CD4-positive, alpha-beta T cell (primary cell): ENCODE measurements at regions not wholly inside any gene's neighbourhood (a gene's known extent, or its start where the extent isn't known, plus 50 kb on each side); places are given as distances from the start of the nearest gene placed in this dataset.

ENCODE experiments used
- ATAC-seq: fragments of 200-7000 bp; cut with Tn5 transposase; one replicate; pipeline ENCODE4 v1.10.0; 2022; ENCODE audit warnings: mild to moderate bottlenecking; ENCODE audit not compliant: poor library complexity
- CTCF ChIA-PET: fragments of 350-600 bp; sonication (Branson Sonifier 250); formaldehyde crosslinking; loops from one replicate; lab custom pipeline; 2021; ENCODE audit warnings: antibody characterized with exemption, inconsistent platforms; lab: Charles Lee
- POLR2A ChIA-PET: fragments of 350-600 bp; sonication (Branson Sonifier 250); formaldehyde crosslinking; loops from one replicate; lab custom pipeline; 2021; ENCODE audit warnings: antibody characterized with exemption, inconsistent platforms; lab: Charles Lee
- DNase-seq, 14 experiments: peaks; one replicate each; pipeline ENCODE4 v3.0.0-alpha.2; 2013 to 2020; ENCODE audit warnings: mixed read lengths in 2 of 14
- H3K27ac ChIP-seq, 2 donors: one replicate each; pipeline versions ENCODE4 v1.5.1 to v1.7.0; 2013; ENCODE audit warnings: low read length in 2 of 2, low read depth in 1 of 2, mild to moderate bottlenecking in 1 of 2
- H3K27me3 ChIP-seq, 2 experiments: 1 replicate in 1 of 2; 2 replicates in 1 of 2; pipeline versions ENCODE4 v1.6.1 to v1.7.0; 2013; ENCODE audit warnings: low read length in 2 of 2, control low read depth in 1 of 2, mild to moderate bottlenecking in 1 of 2, moderate library complexity in 1 of 2; ENCODE audit not compliant: insufficient read depth in 2 of 2, control insufficient read depth in 1 of 2
- H3K36me3 ChIP-seq: one replicate; pipeline ENCODE4 v1.6.1; 2013; ENCODE audit warnings: low read length, control low read depth; ENCODE audit not compliant: insufficient read depth
- H3K4me1 ChIP-seq: one replicate; pipeline ENCODE4 v1.6.1; 2013; ENCODE audit warnings: low read length, control low read depth; ENCODE audit not compliant: insufficient read depth
- H3K4me3 ChIP-seq: one replicate; pipeline ENCODE4 v1.5.1; 2013; ENCODE audit warnings: mild to moderate bottlenecking, low read length, moderate library complexity
- H3K9me3 ChIP-seq, 2 experiments: 1 replicate in 1 of 2; 2 replicates in 1 of 2; pipeline versions ENCODE4 v1.6.1 to v1.7.0; 2013; ENCODE audit warnings: low read length in 2 of 2, mild to moderate bottlenecking in 2 of 2, control low read depth in 1 of 2, moderate library complexity in 1 of 2; ENCODE audit not compliant: control insufficient read depth in 1 of 2, insufficient read depth in 1 of 2
- H3K27ac Mint-ChIP-seq: one replicate; pipeline ENCODE4 v1.8.0; 2020; ENCODE audit warnings: mixed read lengths
- H3K27me3 Mint-ChIP-seq: one replicate; pipeline ENCODE4 v1.8.0; 2021; ENCODE audit warnings: mixed read lengths
- H3K36me3 Mint-ChIP-seq: one replicate; pipeline ENCODE4 v1.8.0; 2021; ENCODE audit warnings: low read depth, mixed read lengths
- H3K4me1 Mint-ChIP-seq: one replicate; pipeline ENCODE4 v1.8.0; 2021; ENCODE audit warnings: low read depth, mixed read lengths
- H3K4me3 Mint-ChIP-seq: one replicate; pipeline ENCODE4 v1.8.0; 2020; ENCODE audit warnings: mild to moderate bottlenecking, mixed read lengths
- H3K9me3 Mint-ChIP-seq: one replicate; pipeline ENCODE4 v1.8.0; 2020; ENCODE audit warnings: mixed read lengths
- CTCF ChIP-seq: fragments of 200-600 bp; IDR thresholded peaks from one replicate; pipeline ENCODE4 v1.8.0; 2022; ENCODE audit warnings: antibody characterized with exemption, mild to moderate bottlenecking
- intact Hi-C, 2 experiments: fragments of 100-400 bp; cut with DNase I in 1 of 2; cut with micrococcal nuclease in 1 of 2; formaldehyde crosslinking; loops; one replicate each; pipeline versions ENCODE4 v1.15.1 to v1.9.0; 2023 to 2025; cut with DNase I, micrococcal nuclease

DNA sequence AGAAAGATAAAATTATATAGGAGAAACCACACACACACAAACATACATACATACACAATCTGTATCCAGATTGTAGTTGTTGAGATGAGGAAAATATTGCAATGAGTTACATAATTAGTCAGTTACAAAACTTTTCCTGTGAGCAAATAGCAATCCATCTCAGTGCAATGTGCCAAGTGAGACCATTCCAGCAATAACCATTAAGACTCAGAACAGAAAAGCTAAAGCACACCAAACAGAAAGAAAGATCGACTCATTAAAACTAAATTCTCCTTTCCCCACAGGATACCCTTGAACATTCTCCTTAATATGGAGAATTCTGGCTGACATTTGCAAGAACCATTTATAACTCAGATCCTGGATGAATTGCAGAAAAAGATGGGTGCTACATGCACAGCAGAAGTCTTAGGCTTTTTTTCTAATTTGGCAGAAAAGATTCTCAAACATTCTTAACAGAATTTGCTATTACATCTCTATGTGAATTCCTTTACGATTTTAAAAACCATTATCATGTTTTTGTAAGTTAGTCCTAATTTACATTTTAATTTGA, 1341.2 kb upstream of the SPRY2 start:
- peaks cover 15% of the 10 kb centered on the region for H3K9me3 Mint-ChIP-seq
- no peak overlapping the region for H3K4me3 ChIP-seq
- H3K36me3 ChIP-seq: no peaks in the 10 kb centered on the region
- CTCF ChIA-PET: no interaction called here
- no peak overlapping the region for H3K27ac Mint-ChIP-seq
- no peaks in the 10 kb centered on the region for H3K27me3 Mint-ChIP-seq
- no peaks in the 10 kb centered on the region for H3K4me1 Mint-ChIP-seq
- POLR2A ChIA-PET: no interaction called here
- no peaks in the 10 kb centered on the region for H3K4me1 ChIP-seq
- no peaks in the 10 kb centered on the region for H3K27me3 ChIP-seq
- no peak for TF ChIP-seq CTCF
- no peak for ATAC-seq
- no peaks in the 10 kb centered on the region for H3K36me3 Mint-ChIP-seq
- H3K27ac ChIP-seq: no peak overlapping the region
- DNase-seq: no peak
- no peak overlapping the region for H3K4me3 Mint-ChIP-seq
- peaks cover 0 to 8% of the 10 kb centered on the region in 2 experiments for H3K9me3 ChIP-seq
- intact Hi-C loops: no loop called here

DNA sequence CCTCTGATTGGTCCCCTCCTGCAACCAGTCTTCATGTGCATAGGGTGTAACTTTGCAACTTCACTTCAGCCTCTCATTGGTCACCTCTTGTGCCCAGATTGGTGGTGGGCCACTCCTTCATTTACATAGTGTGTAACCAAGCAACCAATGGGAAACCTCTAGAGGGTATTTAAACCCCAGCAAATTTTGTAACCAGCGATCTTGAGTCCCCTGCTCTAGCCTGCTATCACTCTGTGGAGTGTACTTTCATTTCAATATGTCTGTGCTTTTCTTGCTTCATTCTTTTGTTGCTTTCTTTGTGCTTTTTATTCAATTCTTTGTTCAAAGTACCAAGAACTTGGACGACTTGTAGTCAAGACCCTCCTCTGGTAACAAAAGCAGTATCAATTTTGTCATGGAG, 1336.9 kb upstream of the SPRY2 start:
- H3K36me3 ChIP-seq: no peaks in the 10 kb centered on the region
- no peak overlapping the region for H3K4me3 Mint-ChIP-seq
- H3K36me3 Mint-ChIP-seq: no peaks in the 10 kb centered on the region
- CTCF ChIA-PET: no interaction called here
- no peaks in the 10 kb centered on the region for H3K4me1 Mint-ChIP-seq
- no peak overlapping the region for H3K4me3 ChIP-seq
- H3K27ac Mint-ChIP-seq: no peak overlapping the region
- DNase-seq (no peak), ATAC-seq (no peak)
- no peaks in the 10 kb centered on the region for H3K4me1 ChIP-seq
- no peaks in the 10 kb centered on the region for H3K27me3 ChIP-seq
- intact Hi-C loops: no loop called here
- H3K27me3 Mint-ChIP-seq: no peaks in the 10 kb centered on the region
- H3K9me3 ChIP-seq: peaks cover 6 to 8% of the 10 kb centered on the region in 2 experiments
- TF ChIP-seq CTCF: no peak
- peaks cover 4% of the 10 kb centered on the region for H3K9me3 Mint-ChIP-seq
- POLR2A ChIA-PET: no interaction called here
- no peak overlapping the region for H3K27ac ChIP-seq

DNA sequence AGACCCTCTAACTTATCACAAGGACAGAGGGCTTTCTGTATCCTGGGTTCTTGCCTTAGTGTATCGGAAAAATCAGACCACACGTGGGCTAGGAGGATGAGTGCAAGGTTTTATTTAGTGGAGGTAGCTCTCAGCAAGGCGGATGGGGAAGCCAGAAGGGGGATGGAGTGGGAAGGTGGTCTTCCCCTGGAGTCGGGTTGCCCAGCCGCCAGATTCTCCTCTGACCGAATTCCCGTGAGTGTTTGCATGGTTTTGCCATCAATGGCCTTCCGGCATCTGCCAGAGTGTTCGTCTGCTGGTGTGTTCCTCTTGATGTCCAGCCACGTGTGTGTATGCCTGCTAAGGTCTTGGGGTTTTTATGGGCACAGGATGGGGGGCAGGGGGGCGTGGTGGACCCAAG, 1335.1 kb upstream of the SPRY2 start:
- H3K27me3 ChIP-seq: no peaks in the 10 kb centered on the region
- H3K4me1 Mint-ChIP-seq: no peaks in the 10 kb centered on the region
- peaks cover 3% of the 10 kb centered on the region for H3K9me3 Mint-ChIP-seq
- no peak overlapping the region for H3K27ac ChIP-seq
- H3K36me3 Mint-ChIP-seq: no peaks in the 10 kb centered on the region
- POLR2A ChIA-PET: no interaction called here
- no peak overlapping the region for H3K4me3 Mint-ChIP-seq
- H3K27ac Mint-ChIP-seq: no peak overlapping the region
- ATAC-seq (no peak), DNase-seq (no peak)
- CTCF ChIA-PET: no interaction called here
- H3K27me3 Mint-ChIP-seq: no peaks in the 10 kb centered on the region
- no peak for TF ChIP-seq CTCF
- peaks cover 6 to 8% of the 10 kb centered on the region in 2 experiments for H3K9me3 ChIP-seq
- no peak overlapping the region for H3K4me3 ChIP-seq
- H3K4me1 ChIP-seq: no peaks in the 10 kb centered on the region
- intact Hi-C loops: no loop called here
- no peaks in the 10 kb centered on the region for H3K36me3 ChIP-seq
